Suprapubic skin (tissue), 4 donors: ENCODE measurements at regions not wholly inside any gene's neighbourhood (a gene's known extent, or its start where the extent isn't known, plus 50 kb on each side); places are given as distances from the start of the nearest gene placed in this dataset.
A peak's percentile ranks its signal among the peaks of the same experiment; 100 is the strongest.

ENCODE experiments used
- DNase-seq, 2 donors: peaks; one replicate each; pipeline ENCODE4 v3.0.0-alpha.2; 2019; ENCODE audit warnings: low spot score in 2 of 2
- H3K27ac ChIP-seq: fragments of 200-600 bp; sonication (generic); one replicate; pipeline ENCODE4 v1.5.1; 2019
- H3K27me3 ChIP-seq: fragments of 200-600 bp; sonication (generic); one replicate; pipeline ENCODE4 v1.5.1; 2019
- H3K36me3 ChIP-seq: fragments of 200-600 bp; sonication (generic); one replicate; pipeline ENCODE4 v1.5.1; 2019
- H3K4me1 ChIP-seq: fragments of 200-600 bp; sonication (generic); one replicate; pipeline ENCODE4 v1.5.1; 2019
- H3K4me3 ChIP-seq: fragments of 200-600 bp; sonication (generic); one replicate; pipeline ENCODE4 v1.5.1; 2019; ENCODE audit warnings: mild to moderate bottlenecking
- H3K9me3 ChIP-seq: fragments of 200-600 bp; sonication (generic); one replicate; pipeline ENCODE4 v1.5.1; 2019
- EP300 ChIP-seq: sonication (generic); formaldehyde crosslinking; IDR thresholded peaks from one replicate; pipeline ENCODE4 v1.6.1; 2017; ENCODE audit warnings: antibody characterized with exemption
- POLR2A ChIP-seq, 2 donors: fragments of 450-650 bp; IDR thresholded peaks; one replicate each; pipeline ENCODE4 v1.6.1; 2017; ENCODE audit warnings: antibody characterized with exemption in 2 of 2, mild to moderate bottlenecking in 2 of 2, moderate library complexity in 2 of 2
- POLR2AphosphoS5 ChIP-seq, 3 donors: sonication (generic); formaldehyde crosslinking; IDR thresholded peaks; one replicate each; pipeline ENCODE4 v1.6.1; 2017; ENCODE audit warnings: antibody characterized with exemption in 3 of 3
- WGBS: methylation state at CpG from one replicate; pipeline ENCODE4 v1.1.5; 2018; 5-methylcytosine and 5-hydroxymethylcytosine counted together
- TF ChIP-seq, protein P1 (sequence below), 2 donors: fragments of 200-600 bp in 1 of 2; fragments of 450-650 bp in 1 of 2; sonication (generic) in 1 of 2; IDR thresholded peaks; one replicate each; pipeline ENCODE4 v1.5.1; 2016 to 2019; ENCODE audit warnings: antibody characterized with exemption in 2 of 2, mild to moderate bottlenecking in 1 of 2, moderate library complexity in 1 of 2

DNA sequence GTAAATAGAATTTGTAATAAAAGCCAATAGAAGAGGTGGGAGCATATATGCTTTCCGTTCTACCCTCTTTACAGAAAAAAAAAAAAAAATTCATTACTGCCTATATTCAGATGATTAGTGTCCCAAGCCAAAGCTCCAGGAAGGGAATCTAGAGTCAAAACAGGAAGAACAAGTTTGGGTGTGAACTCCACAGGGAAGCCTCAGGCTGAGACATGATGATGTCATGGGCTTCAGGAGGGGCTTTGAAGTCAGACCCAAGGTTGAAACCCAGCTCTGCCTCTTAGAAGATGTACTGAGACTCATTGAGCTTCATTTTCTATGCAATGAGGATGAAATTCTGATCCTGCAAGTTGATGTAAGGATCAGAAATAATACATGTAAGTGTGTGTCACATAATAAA is 250.0 kb upstream of the ADGRL2 start:
- no peak for DNase-seq
- no peaks in the 10 kb centered on the region for H3K27me3 ChIP-seq
- H3K4me3 ChIP-seq, result peak overlapping the region; percentile 16
- H3K4me1 ChIP-seq, result peaks cover 14% of the 10 kb centered on the region
- H3K9me3 ChIP-seq, result no peaks in the 10 kb centered on the region
- 42% methylated on average over 1 of the region's 1 CpG for WGBS
- TF ChIP-seq EP300, result no peak
- TF ChIP-seq POLR2AphosphoS5 (IDR thresholded peaks at IDR 0.05), result no peak
- TF ChIP-seq, protein P1, sequence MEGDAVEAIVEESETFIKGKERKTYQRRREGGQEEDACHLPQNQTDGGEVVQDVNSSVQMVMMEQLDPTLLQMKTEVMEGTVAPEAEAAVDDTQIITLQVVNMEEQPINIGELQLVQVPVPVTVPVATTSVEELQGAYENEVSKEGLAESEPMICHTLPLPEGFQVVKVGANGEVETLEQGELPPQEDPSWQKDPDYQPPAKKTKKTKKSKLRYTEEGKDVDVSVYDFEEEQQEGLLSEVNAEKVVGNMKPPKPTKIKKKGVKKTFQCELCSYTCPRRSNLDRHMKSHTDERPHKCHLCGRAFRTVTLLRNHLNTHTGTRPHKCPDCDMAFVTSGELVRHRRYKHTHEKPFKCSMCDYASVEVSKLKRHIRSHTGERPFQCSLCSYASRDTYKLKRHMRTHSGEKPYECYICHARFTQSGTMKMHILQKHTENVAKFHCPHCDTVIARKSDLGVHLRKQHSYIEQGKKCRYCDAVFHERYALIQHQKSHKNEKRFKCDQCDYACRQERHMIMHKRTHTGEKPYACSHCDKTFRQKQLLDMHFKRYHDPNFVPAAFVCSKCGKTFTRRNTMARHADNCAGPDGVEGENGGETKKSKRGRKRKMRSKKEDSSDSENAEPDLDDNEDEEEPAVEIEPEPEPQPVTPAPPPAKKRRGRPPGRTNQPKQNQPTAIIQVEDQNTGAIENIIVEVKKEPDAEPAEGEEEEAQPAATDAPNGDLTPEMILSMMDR (IDR thresholded peaks at IDR 0.05), result no peak
- no peak for TF ChIP-seq POLR2A (IDR thresholded peaks at IDR 0.05)
- no peak overlapping the region for H3K27ac ChIP-seq
- no peaks in the 10 kb centered on the region for H3K36me3 ChIP-seq

DNA sequence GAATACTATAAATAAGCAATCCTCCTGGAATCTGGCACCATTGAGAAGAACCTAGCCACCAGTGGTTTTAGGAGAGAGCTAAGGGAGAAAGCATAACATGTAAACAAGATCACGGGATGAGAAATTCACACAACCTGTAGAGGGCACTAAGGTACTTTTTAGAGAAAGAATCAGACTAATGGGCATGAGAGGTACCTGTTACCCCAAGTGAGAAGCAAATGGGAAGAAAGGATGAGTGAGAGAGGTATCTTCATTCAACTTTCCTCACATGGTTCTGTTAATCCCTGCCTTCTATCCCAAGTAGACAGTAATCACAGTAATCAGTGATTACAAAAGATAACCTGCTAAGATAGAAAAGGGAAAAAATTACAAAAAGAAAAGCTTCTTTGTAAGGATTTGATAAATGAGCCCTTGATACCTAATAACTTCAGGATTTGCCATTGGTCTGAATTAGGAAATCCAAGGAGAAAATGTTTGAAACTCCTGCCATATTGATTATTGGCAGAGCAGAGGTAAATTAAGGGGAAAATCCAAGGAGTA is 251.1 kb upstream of the ADGRL2 start:
- Histone ChIP-seq H3K4me3 (no peak overlapping the region), H3K36me3 (no peaks in the 10 kb centered on the region), H3K9me3 (no peaks in the 10 kb centered on the region), H3K27ac (no peak overlapping the region), H3K4me1 (peaks cover 14% of the 10 kb centered on the region), H3K27me3 (no peaks in the 10 kb centered on the region)
- DNase-seq, result no peak
- TF ChIP-seq POLR2A (IDR thresholded peaks at IDR 0.05), result no peak
- TF ChIP-seq POLR2AphosphoS5 (IDR thresholded peaks at IDR 0.05), result no peak
- WGBS, result 28% methylated on average over 1 of the region's 1 CpG

DNA sequence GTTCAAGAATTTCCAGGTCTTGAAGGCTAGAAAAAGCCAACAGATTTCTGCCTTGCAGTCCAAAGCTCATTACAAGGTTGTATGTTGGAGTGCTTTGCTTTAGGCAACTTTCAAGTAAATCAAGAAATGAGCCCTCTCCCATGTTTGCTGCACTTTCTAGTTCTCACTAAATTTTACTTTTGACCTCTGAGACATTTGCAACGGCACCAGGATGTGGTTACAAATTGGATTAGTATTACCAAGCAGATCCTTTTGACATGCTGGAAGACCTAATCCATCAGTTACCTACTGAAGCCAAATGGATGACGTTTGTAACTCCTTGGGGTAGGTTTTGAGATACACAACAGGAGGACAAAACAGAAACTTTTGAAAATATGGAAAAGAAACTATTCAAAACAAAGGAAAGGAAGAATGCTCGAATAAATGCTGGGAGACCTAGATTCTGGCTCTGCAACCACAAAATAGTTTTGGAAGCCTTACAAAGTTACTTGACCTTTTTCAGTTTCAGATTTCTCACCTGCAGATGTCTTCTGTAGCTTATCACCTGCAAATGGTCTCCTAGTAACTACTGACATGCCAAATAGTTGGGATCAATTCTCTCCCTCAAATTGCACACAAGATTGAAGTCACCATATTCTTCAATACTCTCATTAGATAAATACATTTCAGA is 251.7 kb upstream of the ADGRL2 start:
- 55% methylated on average over 3 of the region's 3 CpGs for WGBS
- no peak for TF ChIP-seq EP300
- no peak for TF ChIP-seq POLR2A (IDR thresholded peaks at IDR 0.05)
- TF ChIP-seq, protein P1 (IDR thresholded peaks at IDR 0.05), result no peak
- TF ChIP-seq POLR2AphosphoS5 (IDR thresholded peaks at IDR 0.05), result no peak

DNA sequence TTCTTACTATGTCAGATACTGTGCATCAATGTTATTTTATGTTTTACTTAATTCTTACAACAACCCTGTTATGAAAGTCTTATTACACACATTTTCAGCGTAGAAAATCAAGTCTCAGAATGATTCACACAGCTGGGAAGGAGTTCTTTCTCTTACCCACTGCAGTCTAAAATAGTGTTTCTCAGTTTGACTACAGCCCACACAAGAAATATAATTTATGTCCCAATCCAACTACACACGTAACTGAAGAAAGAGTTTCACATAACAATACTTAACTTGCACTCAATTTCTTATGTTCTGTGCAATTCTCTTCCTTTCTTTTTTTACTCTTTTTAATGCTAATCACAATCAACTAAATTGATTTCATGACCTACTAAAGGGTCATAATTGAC is 252.8 kb upstream of the ADGRL2 start:
- Histone ChIP-seq H3K4me1 (peaks cover 14% of the 10 kb centered on the region), H3K4me3 (no peak overlapping the region), H3K9me3 (no peaks in the 10 kb centered on the region), H3K27ac (no peak overlapping the region), H3K36me3 (no peaks in the 10 kb centered on the region), H3K27me3 (no peaks in the 10 kb centered on the region)
- TF ChIP-seq POLR2AphosphoS5 (IDR thresholded peaks at IDR 0.05) (no peak), EP300 (no peak), POLR2A (IDR thresholded peaks at IDR 0.05) (no peak)
- TF ChIP-seq, protein P1 (IDR thresholded peaks at IDR 0.05), result no peak
- no peak for DNase-seq
- 60% methylated on average over 2 of the region's 2 CpGs for WGBS

More for the DNA sequence above, 251.7 kb upstream of the ADGRL2 start:
- Histone ChIP-seq H3K36me3 (no peaks in the 10 kb centered on the region), H3K27ac (no peak overlapping the region), H3K4me3 (no peak overlapping the region), H3K4me1 (peaks cover 14% of the 10 kb centered on the region), H3K27me3 (no peaks in the 10 kb centered on the region), H3K9me3 (no peaks in the 10 kb centered on the region)
- no peak for DNase-seq

DNA sequence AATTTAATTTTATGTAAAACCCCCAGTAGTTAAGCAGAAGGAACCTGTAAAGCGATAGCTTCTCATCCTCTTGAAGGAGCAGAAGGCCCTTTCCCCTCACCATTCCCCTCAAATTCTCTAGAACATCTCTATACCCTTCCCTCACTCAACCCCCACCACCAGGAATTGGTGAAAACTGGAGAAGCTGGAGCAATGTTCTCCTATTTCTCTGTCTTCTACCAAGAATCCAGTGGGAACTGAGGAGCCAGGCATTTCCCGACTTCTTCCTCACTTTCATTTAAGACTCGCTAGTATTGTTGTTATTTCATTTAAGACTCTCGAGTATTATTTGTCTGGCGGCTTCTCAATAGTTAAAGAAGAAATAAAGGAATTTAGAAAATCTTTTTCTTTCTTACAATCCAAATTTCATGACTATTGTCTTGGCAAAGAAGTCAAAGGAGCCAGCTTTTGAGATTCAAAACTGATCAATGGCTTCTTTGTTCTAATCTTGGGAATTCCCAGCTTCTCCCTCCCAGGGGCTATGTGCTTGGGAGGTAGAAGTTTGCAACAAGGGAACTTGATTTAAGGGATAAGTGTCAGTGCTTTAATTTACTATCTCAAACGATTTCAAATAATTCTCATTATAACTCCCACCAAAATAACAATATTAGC is 253.3 kb upstream of the ADGRL2 start:
- WGBS, result 60% methylated on average over 6 of the region's 6 CpGs
- H3K9me3 ChIP-seq, result no peaks in the 10 kb centered on the region
- no peak for DNase-seq
- no peak overlapping the region for H3K4me3 ChIP-seq
- H3K36me3 ChIP-seq, result no peaks in the 10 kb centered on the region
- H3K27me3 ChIP-seq, result no peaks in the 10 kb centered on the region
- peaks cover 14% of the 10 kb centered on the region for H3K4me1 ChIP-seq
- TF ChIP-seq, protein P1 (IDR thresholded peaks at IDR 0.05), result no peak
- no peak for TF ChIP-seq POLR2A (IDR thresholded peaks at IDR 0.05)
- TF ChIP-seq POLR2AphosphoS5 (IDR thresholded peaks at IDR 0.05), result no peak
- TF ChIP-seq EP300, result no peak
- H3K27ac ChIP-seq, result no peak overlapping the region
